ENCODE measurements at regions not wholly inside any gene's neighbourhood (a gene's known extent, or its start where the extent isn't known, plus 50 kb on each side); places are given as distances from the start of the nearest gene placed in this dataset.

- no peak for DNase-seq (ENCODE audit: low read depth)
- no peak overlapping the region for H3K4me3 ChIP-seq (ENCODE audit: low read depth, low read length)
- TF ChIP-seq, protein P1, sequence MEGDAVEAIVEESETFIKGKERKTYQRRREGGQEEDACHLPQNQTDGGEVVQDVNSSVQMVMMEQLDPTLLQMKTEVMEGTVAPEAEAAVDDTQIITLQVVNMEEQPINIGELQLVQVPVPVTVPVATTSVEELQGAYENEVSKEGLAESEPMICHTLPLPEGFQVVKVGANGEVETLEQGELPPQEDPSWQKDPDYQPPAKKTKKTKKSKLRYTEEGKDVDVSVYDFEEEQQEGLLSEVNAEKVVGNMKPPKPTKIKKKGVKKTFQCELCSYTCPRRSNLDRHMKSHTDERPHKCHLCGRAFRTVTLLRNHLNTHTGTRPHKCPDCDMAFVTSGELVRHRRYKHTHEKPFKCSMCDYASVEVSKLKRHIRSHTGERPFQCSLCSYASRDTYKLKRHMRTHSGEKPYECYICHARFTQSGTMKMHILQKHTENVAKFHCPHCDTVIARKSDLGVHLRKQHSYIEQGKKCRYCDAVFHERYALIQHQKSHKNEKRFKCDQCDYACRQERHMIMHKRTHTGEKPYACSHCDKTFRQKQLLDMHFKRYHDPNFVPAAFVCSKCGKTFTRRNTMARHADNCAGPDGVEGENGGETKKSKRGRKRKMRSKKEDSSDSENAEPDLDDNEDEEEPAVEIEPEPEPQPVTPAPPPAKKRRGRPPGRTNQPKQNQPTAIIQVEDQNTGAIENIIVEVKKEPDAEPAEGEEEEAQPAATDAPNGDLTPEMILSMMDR (conservative IDR thresholded peaks at IDR 0.05; ENCODE audit: low read depth, low read length), result no peak
These were observed 245.8 kb downstream of the PLA2G4A start for GRCh38 chr1:187074445-187075048.

DNA sequence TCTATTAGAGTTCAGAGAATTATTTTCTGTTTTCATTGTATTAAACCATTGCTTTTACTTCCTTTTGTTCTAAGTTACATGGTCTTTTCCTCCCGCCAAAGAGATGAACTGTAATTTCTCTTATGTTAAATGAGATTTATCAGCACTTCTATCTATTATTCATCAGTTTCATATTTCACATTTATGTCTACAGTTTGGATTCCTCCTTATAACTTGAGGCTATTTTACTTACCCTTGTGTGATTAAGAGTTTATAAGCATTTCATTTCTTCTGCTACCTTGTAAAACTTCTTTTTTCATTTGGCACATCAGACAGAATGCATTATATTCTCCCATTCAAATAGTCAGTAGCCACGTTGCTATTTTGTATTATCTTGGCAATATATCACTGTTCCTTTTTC lies 248.2 kb downstream of the PLA2G4A start:
- H3K4me3 ChIP-seq (ENCODE audit: low read depth, low read length), result no peak overlapping the region
- no peak for DNase-seq (ENCODE audit: low read depth)
- TF ChIP-seq, protein P1 (conservative IDR thresholded peaks at IDR 0.05; ENCODE audit: low read depth, low read length), result no peak

DNA sequence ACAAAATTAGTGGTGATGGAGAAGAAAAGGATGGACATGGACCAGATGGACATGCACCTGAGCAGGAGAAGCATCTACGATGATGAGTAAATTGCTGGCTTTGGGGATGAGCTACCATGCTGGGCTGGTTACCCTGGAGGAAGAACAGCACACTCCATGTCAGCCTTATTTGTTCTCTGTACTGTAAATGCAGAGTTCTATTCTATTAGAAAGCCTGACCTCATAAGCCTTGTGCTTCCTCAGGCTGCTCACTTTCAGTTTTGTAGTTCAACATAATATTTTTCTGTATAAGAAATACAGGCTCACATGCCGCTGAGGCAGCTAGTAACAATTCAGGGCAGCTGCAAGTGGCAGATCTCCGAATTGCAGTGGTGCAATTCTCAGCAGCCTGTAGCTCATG lies 249.6 kb downstream of the PLA2G4A start:
- DNase-seq (ENCODE audit: low read depth), result no peak
- no peak overlapping the region for H3K4me3 ChIP-seq (ENCODE audit: low read depth, low read length)
- TF ChIP-seq, protein P1 (conservative IDR thresholded peaks at IDR 0.05; ENCODE audit: low read depth, low read length), result no peak

GRCh38 chr1:187078916-187079315 lies 250.2 kb downstream of the PLA2G4A start:
- DNase-seq (ENCODE audit: low read depth), result no peak
- no peak overlapping the region for H3K4me3 ChIP-seq (ENCODE audit: low read depth, low read length)
- TF ChIP-seq, protein P1 (conservative IDR thresholded peaks at IDR 0.05; ENCODE audit: low read depth, low read length), result no peak

GRCh38 chr1:187079330-187079729 lies 250.6 kb downstream of the PLA2G4A start:
- DNase-seq (ENCODE audit: low read depth), result no peak
- TF ChIP-seq, protein P1 (conservative IDR thresholded peaks at IDR 0.05; ENCODE audit: low read depth, low read length), result no peak
- H3K4me3 ChIP-seq (ENCODE audit: low read depth, low read length), result no peak overlapping the region

DNA sequence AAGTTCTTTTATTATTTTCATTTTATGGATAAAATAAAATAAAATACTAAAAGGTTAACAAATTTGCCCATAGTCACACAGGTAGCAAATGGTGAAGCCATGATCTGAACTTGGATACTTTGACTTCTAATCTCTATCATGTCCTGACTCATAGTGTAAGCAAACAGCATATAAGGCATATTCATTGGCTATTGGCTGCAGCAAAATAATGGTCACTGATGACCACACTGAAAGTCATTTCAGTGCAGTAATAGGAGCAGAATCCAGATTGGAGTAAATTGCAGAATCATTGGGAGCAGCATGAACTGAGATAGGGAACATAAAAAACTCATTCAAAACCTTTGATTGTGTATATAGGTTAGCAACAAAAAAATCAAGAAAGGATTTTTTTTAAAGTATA lies 262.9 kb downstream of the PLA2G4A start:
- DNase-seq (ENCODE audit: low read depth), result peak; percentile 4
- TF ChIP-seq, protein P1 (conservative IDR thresholded peaks at IDR 0.05; ENCODE audit: low read depth, low read length), result no peak
- H3K4me3 ChIP-seq (ENCODE audit: low read depth, low read length), result no peak overlapping the region

- TF ChIP-seq, protein P1 (conservative IDR thresholded peaks at IDR 0.05; ENCODE audit: low read depth, low read length), result no peak
- H3K4me3 ChIP-seq (ENCODE audit: low read depth, low read length), result no peak overlapping the region
- no peak for DNase-seq (ENCODE audit: low read depth)
These were observed 263.4 kb downstream of the PLA2G4A start for GRCh38 chr1:187092104-187092503.

All from choroid plexus epithelial cell (primary cell).